Adrenal gland (tissue), 5 donors: ENCODE measurements at regions not wholly inside any gene's neighbourhood (a gene's known extent, or its start where the extent isn't known, plus 50 kb on each side); places are given as distances from the start of the nearest gene placed in this dataset.

Experiments used
- CTCF ChIP-seq, 6 experiments: fragments of 450-650 bp in 4 of 6; fragments of 200-600 bp in 2 of 6; sonication (generic) in 1 of 6; IDR thresholded peaks; 1 replicate in 5 of 6; 2 replicates in 1 of 6; pipeline versions ENCODE4 v1.5.1 to v1.8.0; 2016 to 2021; ENCODE audit warnings: antibody characterized with exemption in 6 of 6, mild to moderate bottlenecking in 2 of 6, moderate library complexity in 1 of 6
- POLR2A ChIP-seq, 2 donors: fragments of 450-650 bp; IDR thresholded peaks; one replicate each; pipeline ENCODE4 v1.6.1; 2017; ENCODE audit warnings: antibody characterized with exemption in 2 of 2, mild to moderate bottlenecking in 2 of 2, moderate library complexity in 1 of 2
- donor health status: DM: no; HTN: no; CAD: no.

- TF ChIP-seq CTCF (IDR thresholded peaks at IDR 0.05) (no peak), POLR2A (IDR thresholded peaks at IDR 0.05) (no peak)
These were observed 107.3 kb upstream of the ARHGAP5 start for GRCh38 chr14:31969699-31970240.
